HEK293 (cell line): ENCODE measurements at regions not wholly inside any gene's neighbourhood (a gene's known extent, or its start where the extent isn't known, plus 50 kb on each side); places are given as distances from the start of the nearest gene placed in this dataset.

ENCODE experiments used
- BCL11A ChIP-seq: fragments of 450-650 bp; formaldehyde crosslinking; IDR thresholded peaks from 2 replicates; pipeline ENCODE4 v1.5.1; 2016; ENCODE audit warnings: low read depth, missing biosample characterization, missing genetic modification characterization
- PRDM1 ChIP-seq: fragments of 450-650 bp; formaldehyde crosslinking; IDR thresholded peaks from 2 replicates; pipeline ENCODE4; 2016; ENCODE audit warnings: missing biosample characterization, missing genetic modification characterization
- TCF7L2 ChIP-seq: IDR thresholded peaks from 2 replicates; pipeline ENCODE4 v1.6.1; 2011; ENCODE audit warnings: low read depth, mild to moderate bottlenecking, inconsistent platforms, low read length, moderate library complexity, borderline replicate concordance
- ZNF19 ChIP-seq: fragments of 450-650 bp; formaldehyde crosslinking; IDR thresholded peaks from 2 replicates; pipeline ENCODE4; 2016; ENCODE audit warnings: missing biosample characterization, missing genetic modification characterization, low read depth
- ZNF530 ChIP-seq: fragments of 450-650 bp; formaldehyde crosslinking; IDR thresholded peaks from 2 replicates; pipeline ENCODE4 v1.5.1; 2016; ENCODE audit warnings: low read depth, missing biosample characterization, missing genetic modification characterization
- ZNF600 ChIP-seq: fragments of 450-650 bp; formaldehyde crosslinking; IDR thresholded peaks from 2 replicates; pipeline ENCODE4 v1.5.1; 2016; ENCODE audit warnings: missing biosample characterization, missing genetic modification characterization
- TF ChIP-seq, protein P1 (sequence below): fragments of 450-650 bp; formaldehyde crosslinking; IDR thresholded peaks from 2 replicates; pipeline ENCODE4 v1.5.1; 2016; ENCODE audit warnings: missing biosample characterization, missing genetic modification characterization

- TF ChIP-seq, protein P1, sequence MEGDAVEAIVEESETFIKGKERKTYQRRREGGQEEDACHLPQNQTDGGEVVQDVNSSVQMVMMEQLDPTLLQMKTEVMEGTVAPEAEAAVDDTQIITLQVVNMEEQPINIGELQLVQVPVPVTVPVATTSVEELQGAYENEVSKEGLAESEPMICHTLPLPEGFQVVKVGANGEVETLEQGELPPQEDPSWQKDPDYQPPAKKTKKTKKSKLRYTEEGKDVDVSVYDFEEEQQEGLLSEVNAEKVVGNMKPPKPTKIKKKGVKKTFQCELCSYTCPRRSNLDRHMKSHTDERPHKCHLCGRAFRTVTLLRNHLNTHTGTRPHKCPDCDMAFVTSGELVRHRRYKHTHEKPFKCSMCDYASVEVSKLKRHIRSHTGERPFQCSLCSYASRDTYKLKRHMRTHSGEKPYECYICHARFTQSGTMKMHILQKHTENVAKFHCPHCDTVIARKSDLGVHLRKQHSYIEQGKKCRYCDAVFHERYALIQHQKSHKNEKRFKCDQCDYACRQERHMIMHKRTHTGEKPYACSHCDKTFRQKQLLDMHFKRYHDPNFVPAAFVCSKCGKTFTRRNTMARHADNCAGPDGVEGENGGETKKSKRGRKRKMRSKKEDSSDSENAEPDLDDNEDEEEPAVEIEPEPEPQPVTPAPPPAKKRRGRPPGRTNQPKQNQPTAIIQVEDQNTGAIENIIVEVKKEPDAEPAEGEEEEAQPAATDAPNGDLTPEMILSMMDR (tag by site-specific recombination), result no peak
- TF ChIP-seq ZNF600, result no peak
- TF ChIP-seq ZNF530 (tag by site-specific recombination), result no peak
- no peak for TF ChIP-seq ZNF19 (tag by site-specific recombination)
- TF ChIP-seq PRDM1 (tag by site-specific recombination), result no peak
- no peak for TF ChIP-seq TCF7L2
- no peak for TF ChIP-seq BCL11A
These were observed 188.2 kb upstream of the DDHD1 start for GRCh38 chr14:53341324-53341723.
